ENCODE measurements at regions not wholly inside any gene's neighbourhood (a gene's known extent, or its start where the extent isn't known, plus 50 kb on each side); places are given as distances from the start of the nearest gene placed in this dataset.

DNA sequence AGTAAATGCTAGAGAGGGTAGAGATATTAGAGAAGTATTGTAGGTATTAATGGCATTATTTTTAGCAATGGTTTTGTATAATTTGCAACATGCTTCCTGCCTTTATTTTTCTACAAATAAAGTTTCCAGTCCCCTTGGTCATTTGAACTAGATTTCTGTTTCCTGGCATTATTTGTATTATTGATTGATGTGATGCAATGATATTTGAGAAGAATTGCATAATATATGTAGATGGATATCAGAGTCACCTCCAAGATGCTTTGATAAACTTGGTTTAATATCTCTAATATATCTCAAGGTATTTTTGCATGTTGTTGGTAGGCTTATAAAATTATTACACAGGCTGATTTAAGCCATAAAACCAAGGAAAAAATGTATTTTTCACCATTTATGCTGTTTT, 1054.5 kb downstream of the SLITRK1 start:
- no peak for DNase-seq

GRCh38 chr13:82822935-82823334, 1059.3 kb downstream of the SLITRK1 start:
- no peak for DNase-seq

DNA sequence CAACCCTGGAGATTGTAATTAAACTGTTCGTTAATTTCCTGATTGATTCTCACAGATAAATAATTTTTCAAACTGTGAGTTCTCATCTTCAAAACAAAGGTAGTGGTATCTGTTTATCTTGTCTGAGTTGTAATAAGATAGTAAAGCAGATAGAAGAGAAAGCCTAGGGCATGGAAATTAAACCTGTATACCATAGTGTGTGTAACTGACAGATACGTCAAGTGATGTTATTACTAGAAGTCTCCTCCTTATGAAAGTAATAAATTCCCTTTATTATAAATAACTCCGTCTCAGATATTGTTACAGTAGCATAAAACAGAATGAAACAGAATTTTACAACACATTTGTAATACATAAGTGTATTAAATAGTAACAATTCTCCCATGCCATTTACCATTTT, 1065.1 kb downstream of the SLITRK1 start:
- no peak for DNase-seq

- no peak for DNase-seq
Observed at GRCh38 chr13:82815791-82816190, 1066.5 kb downstream of the SLITRK1 start.

DNA sequence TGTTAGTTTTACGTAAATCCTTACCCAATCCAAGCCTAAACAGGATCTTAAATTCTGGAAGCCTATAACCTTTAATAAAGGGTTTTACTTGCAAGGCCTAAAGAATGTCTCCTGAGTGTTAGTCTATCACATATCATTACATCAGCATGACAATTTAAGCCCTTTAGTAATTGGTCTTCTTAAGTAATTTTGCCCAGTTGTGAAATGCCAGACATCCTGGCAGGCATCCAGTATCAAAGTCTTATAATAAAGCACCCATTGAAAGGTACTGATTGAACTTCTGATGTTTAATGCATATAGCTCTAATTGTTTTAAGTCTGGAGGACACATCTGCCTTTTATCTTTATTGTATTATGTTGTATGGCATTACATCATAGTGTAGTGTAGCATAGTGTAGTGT, 1078.9 kb downstream of the SLITRK1 start:
- no peak for DNase-seq

GRCh38 chr13:82802528-82802927, 1079.7 kb downstream of the SLITRK1 start:
- no peak for DNase-seq

DNA sequence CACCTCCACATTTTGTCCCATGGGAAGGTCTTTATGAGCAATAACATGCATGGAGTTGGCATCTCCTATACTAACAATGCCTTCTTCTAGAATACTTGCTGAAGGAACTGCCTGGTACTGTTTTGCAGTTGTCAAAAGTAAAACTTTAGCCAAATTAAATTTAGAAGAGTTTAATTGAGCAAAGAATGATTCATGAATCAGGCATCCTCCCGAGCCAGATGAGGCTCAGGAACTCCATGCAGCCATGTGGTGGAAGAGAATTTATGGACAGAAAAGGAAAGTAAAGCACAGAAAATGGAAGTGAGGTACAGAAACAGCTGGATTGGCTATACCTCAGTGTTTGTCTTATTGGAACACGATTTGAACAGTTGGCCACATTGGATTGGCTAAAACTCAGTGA, 1081.9 kb downstream of the SLITRK1 start:
- DNase-seq, result no peak

DNA sequence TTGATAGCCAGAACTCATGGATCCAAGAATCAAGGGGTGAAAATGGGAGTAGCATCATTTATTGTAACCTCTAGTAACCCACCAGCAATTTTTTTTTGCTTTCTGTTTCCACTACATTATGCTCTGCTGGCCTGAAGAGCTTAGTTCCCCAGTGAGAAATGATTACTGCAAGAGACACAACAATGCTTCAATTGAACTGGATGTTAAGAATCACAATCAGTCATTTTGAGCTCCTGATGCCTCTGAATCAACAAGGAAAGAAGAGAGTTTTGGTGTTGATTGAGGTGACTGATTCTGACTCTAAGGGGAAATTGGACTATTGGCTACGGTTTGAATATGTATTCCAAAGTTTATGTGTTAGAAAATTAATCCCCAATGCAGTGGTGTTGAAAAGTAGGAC, 1084.4 kb downstream of the SLITRK1 start:
- DNase-seq, result peak in 1 of 51 donors; percentile 23

DNA sequence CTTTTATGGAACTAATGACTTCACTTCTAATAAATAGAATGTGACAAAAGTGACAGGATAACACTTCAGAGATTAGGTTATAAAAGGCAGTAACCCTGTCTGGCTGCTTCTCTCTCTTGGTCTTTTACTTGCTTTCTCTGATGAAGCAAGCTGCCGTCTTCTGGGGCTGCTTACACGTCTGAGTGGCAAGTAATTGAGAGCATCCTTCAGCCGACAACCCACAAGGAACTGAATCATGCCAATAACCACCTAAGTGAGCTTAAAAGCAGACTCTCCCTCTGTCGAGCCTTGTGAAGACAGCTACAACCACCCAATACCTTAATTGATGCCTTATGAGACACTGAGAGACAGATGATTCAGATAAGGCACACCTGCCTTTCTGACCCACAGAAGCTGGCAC, 1091.2 kb downstream of the SLITRK1 start:
- DNase-seq, result peak in 1 of 51 donors; percentile 0

DNA sequence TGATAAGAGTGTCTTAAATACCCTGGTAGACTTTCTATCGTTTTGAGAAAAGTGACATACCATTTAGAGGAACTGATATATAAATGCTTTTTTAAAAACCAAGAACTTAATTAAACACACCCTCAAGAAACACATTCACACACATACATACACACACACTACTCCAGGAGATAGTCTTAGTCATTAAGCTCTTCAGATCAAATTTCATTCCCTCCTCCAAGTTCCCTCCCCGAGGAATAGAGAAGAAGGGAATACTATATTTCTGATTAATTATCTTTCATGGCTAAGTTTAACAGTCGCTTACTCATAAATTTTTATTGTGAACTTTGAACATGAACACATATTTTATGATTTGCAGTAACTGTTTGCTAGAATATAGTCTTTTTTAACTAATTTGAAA, 1109.5 kb downstream of the SLITRK1 start:
- no peak for DNase-seq

DNA sequence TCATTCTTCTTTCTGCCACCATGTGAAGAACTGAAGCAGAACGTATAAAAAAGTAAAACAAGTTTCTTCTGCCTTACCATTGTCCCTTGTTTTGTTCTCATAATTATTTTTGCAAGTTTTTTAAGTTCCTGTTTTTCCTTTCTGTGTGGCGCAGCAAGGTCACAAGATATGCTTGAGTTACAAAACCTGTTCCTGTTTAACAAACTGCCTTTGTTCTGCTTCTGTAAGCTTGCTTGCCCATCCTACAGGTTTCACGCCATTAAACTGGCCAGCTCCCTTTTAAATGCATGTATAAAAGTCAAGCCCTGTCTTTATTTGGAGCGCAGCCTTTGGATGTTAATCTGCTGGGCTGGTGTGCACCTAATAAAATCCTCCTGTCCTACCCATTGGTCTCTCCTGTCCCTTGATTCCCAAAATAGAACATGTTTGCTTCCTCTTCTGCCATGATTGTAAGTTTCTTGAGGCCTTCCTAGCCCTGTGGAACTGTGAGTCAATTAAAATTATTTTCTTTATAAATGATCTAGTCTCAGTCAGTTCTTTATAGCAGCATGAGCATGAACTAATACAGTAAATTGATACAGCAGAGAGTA, 1115.4 kb downstream of the SLITRK1 start:
- DNase-seq, result no peak

DNA sequence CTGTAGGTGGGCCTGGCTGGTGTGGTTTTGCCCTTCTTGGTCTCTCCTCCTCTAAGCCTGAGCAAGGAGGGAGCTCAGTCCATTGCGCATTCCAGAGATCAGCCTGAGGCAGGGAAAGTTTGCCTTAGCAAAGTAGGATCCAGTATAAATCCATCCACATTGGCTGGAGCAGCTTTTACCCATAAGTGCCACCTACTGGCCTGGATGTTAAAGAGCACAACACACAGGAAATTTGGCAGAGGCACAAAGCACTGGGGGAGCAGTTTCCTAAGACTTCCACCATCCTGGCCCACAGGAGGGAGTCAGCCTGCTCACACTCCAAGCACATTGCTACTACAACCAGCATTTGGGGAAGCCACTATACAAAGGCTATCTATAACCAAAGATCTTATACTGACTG, 1124.2 kb downstream of the SLITRK1 start:
- peak in 1 of 51 donors; percentile 1 for DNase-seq

GRCh38 chr13:82751206-82751605, 1131.1 kb downstream of the SLITRK1 start:
- no peak for DNase-seq

GRCh38 chr13:82749551-82749950, 1132.7 kb downstream of the SLITRK1 start:
- no peak for DNase-seq

- no peak for DNase-seq
Observed at GRCh38 chr13:82747958-82748357, 1134.3 kb downstream of the SLITRK1 start.

GRCh38 chr13:82747291-82747690, 1135.0 kb downstream of the SLITRK1 start:
- DNase-seq, result no peak

- DNase-seq, result no peak
Observed at GRCh38 chr13:82740442-82740841, 1141.8 kb downstream of the SLITRK1 start.

DNA sequence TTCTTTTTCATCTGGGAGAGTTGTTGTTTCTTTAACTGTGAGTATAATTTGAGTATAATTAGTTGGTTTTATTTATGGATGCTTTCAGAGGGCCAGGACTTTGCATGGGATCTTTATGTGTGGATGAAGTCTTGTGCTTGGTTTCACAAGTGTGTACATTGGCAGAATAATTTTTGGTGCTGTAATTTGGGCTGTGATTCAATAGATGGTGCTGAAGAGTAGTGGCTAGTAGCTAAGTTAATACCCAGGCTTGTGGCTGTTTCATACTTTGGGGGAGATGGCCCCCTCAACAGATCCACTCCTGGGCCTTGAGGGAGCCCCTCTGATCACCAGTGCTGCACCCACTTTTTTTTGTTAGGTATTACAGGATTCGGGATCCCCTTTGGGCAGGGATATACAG, 1142.4 kb downstream of the SLITRK1 start:
- no peak for DNase-seq

GRCh38 chr13:82729401-82729800, 1152.9 kb downstream of the SLITRK1 start:
- DNase-seq, result no peak

- DNase-seq, result no peak
Observed at GRCh38 chr13:82720986-82721385, 1161.3 kb downstream of the SLITRK1 start.

DNA sequence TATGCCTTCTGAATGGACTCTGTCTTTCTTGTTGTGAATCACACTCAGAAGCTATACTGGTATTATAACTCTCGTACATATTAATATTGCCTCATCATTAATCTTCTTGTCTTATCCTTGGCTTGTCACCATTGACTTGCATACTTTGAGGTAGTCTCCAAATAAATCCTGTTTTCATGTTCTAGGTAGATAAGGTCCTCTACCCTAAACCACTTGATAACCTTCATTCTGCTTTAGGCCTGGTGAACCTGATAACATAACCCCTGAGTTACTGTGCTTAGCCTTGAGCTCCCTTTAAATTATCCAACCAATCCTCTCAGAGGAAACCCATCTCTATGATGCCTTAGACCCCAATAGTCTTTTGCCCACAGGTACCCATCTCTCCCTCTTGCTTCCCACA, 1162.3 kb downstream of the SLITRK1 start:
- no peak for DNase-seq

- DNase-seq, result peak in 2 of 51 donors; percentile 9 to 72
Observed at GRCh38 chr13:82717249-82717648, 1165.0 kb downstream of the SLITRK1 start.

- DNase-seq, result no peak
Observed at GRCh38 chr13:82713687-82714405, 1168.4 kb downstream of the SLITRK1 start.

DNA sequence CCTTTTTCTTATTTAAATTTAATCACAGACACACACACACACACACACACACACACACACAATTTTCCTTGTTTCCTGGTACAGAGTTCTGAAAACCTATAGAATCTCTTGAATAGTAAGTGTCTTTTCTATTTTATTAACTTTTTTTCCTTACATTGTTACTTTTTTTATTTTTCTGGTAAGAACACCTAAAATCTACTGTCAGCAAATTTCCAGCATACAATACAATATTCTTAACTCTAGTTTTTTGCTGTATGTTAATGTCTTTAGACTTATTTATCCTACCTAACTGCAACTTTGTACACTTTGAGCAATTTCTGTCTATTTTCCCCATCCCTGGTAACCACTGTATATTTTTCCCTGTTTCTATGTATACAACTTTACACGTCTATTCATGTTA, 1179.8 kb downstream of the SLITRK1 start:
- no peak for DNase-seq
